IMR-90 (cell line): ENCODE measurements at regions not wholly inside any gene's neighbourhood (a gene's known extent, or its start where the extent isn't known, plus 50 kb on each side); places are given as distances from the start of the nearest gene placed in this dataset.
"Not testable (repeated sequence)": the region's sequence is repeated elsewhere in the genome, so short reads cannot be mapped to it uniquely, and the experiment has no call there.

Source experiments
- ATAC-seq: fragments of 200-7000 bp; cut with Tn5 transposase; 2 replicates; pipeline ENCODE4 v1.9.1; 2020; ENCODE audit warnings: low read depth, mild to moderate bottlenecking, moderate library complexity
- BruUV-seq: library from RNA; stranded (reverse); fragments of 400-500 nt; replicated peaks from 2 replicates; lab custom pipeline; 2021; lab: Mats Ljungman, UMichigan
- CTCF ChIA-PET: fragments of 300-600 bp; formaldehyde crosslinking; extraction: SDS; loops from one replicate; lab custom pipeline; 2021; ENCODE audit warnings: antibody characterized with exemption; lab: Yijun Ruan, JAX
- POLR2A ChIA-PET: fragments of 300-600 bp; sonication (Branson Sonifier 250); formaldehyde crosslinking; loops from one replicate; lab custom pipeline; 2022; ENCODE audit warnings: antibody characterized with exemption; ENCODE audit not compliant: unreplicated experiment; lab: Charles Lee
- DNase-seq: peaks from one replicate; pipeline ENCODE4 v3.0.0; 2013
- H2AFZ ChIP-seq: replicated peaks from 2 replicates; pipeline ENCODE3; 2013; ENCODE audit warnings: low read length, mild to moderate bottlenecking; ENCODE audit not compliant: poor library complexity
- H2AK5ac ChIP-seq: 2 replicates; pipeline ENCODE4 v1.6.1; 2013; ENCODE audit warnings: low read depth, low read length, inconsistent platforms
- H2AK9ac ChIP-seq: replicated peaks from 2 replicates; pipeline ENCODE3; 2013; ENCODE audit warnings: mild to moderate bottlenecking, low read depth, low read length, moderate library complexity; ENCODE audit not compliant: poor library complexity
- H2BK120ac ChIP-seq: 2 replicates; pipeline ENCODE4 v1.6.1; 2013; ENCODE audit warnings: low read depth, low read length, inconsistent platforms
- H2BK15ac ChIP-seq: 3 replicates; pipeline ENCODE4 v1.6.1; 2013; ENCODE audit warnings: low read depth, low read length, inconsistent platforms
- H2BK20ac ChIP-seq: 2 replicates; pipeline ENCODE4 v1.6.1; 2013; ENCODE audit warnings: low read depth, mild to moderate bottlenecking, inconsistent platforms, low read length, moderate library complexity
- H2BK5ac ChIP-seq: 2 replicates; pipeline ENCODE4 v1.6.1; 2013; ENCODE audit warnings: mild to moderate bottlenecking, low read depth, low read length, inconsistent platforms; ENCODE audit not compliant: poor library complexity, severe bottlenecking
- H3K14ac ChIP-seq: replicated peaks from 2 replicates; pipeline ENCODE4 v1.6.1; 2013; ENCODE audit warnings: low read depth, low read length, inconsistent platforms
- H3K18ac ChIP-seq: 2 replicates; pipeline ENCODE4 v1.6.1; 2013; ENCODE audit warnings: low read depth, low read length, control low read depth
- H3K23ac ChIP-seq: 2 replicates; pipeline ENCODE4 v1.6.1; 2013; ENCODE audit warnings: low read depth, low read length, inconsistent platforms
- H3K27ac ChIP-seq: 2 replicates; pipeline ENCODE4 v1.5.1; 2013; ENCODE audit warnings: mild to moderate bottlenecking, control low read depth, low read length; ENCODE audit not compliant: insufficient read depth
- H3K27me3 ChIP-seq: 2 replicates; pipeline ENCODE4 v1.6.1; 2013; ENCODE audit warnings: low read length; ENCODE audit not compliant: control insufficient read depth, insufficient read depth
- H3K36me3 ChIP-seq: 2 replicates; pipeline ENCODE4 v1.6.1; 2013; ENCODE audit warnings: low read length, mixed read lengths; ENCODE audit not compliant: control insufficient read depth, insufficient read depth
- H3K4ac ChIP-seq: 2 replicates; pipeline ENCODE4 v1.6.1; 2013; ENCODE audit warnings: low read depth, low read length, inconsistent platforms
- H3K4me1 ChIP-seq: 2 replicates; pipeline ENCODE4 v1.6.1; 2013; ENCODE audit warnings: low read length, mixed read lengths; ENCODE audit not compliant: control insufficient read depth, insufficient read depth
- H3K4me2 ChIP-seq: 2 replicates; pipeline ENCODE4 v1.6.1; 2013; ENCODE audit warnings: low read depth, mild to moderate bottlenecking, control low read depth, low read length, moderate library complexity
- H3K4me3 ChIP-seq: 2 replicates; pipeline ENCODE4 v1.5.1; 2013; ENCODE audit warnings: low read depth, mild to moderate bottlenecking, control low read depth, low read length, moderate library complexity; ENCODE audit not compliant: insufficient read depth
- H3K56ac ChIP-seq: 2 replicates; pipeline ENCODE4 v1.6.1; 2013; ENCODE audit warnings: low read length, inconsistent platforms; ENCODE audit not compliant: insufficient read depth; ENCODE audit errors: extremely low read depth
- H3K79me1 ChIP-seq, 2 experiments: 2 replicates each; pipeline ENCODE4 v1.6.1; 2013; ENCODE audit warnings: low read length in 2 of 2, inconsistent platforms in 1 of 2, low read depth in 1 of 2
- H3K9ac ChIP-seq: 2 replicates; pipeline ENCODE4 v1.6.1; 2013; ENCODE audit warnings: low read depth, low read length, control low read depth
- H3K9me1 ChIP-seq: 2 replicates; pipeline ENCODE4 v1.6.1; 2013; ENCODE audit warnings: low read length, inconsistent platforms; ENCODE audit not compliant: insufficient read depth
- H3K9me3 ChIP-seq: 2 replicates; pipeline ENCODE4 v1.6.1; 2013; ENCODE audit warnings: low read length; ENCODE audit not compliant: control insufficient read depth, insufficient read depth
- H4K20me1 ChIP-seq: 2 replicates; pipeline ENCODE4 v1.6.1; 2013; ENCODE audit warnings: low read length, inconsistent platforms; ENCODE audit not compliant: insufficient read depth
- H4K5ac ChIP-seq: 2 replicates; pipeline ENCODE4 v1.6.1; 2013; ENCODE audit warnings: mild to moderate bottlenecking, low read depth, low read length, control low read depth
- H4K8ac ChIP-seq, 2 experiments: 2 replicates each; pipeline ENCODE4 v1.6.1; 2013; ENCODE audit warnings: low read depth in 2 of 2, low read length in 2 of 2, control low read depth in 1 of 2, inconsistent platforms in 1 of 2
- H4K91ac ChIP-seq: 2 replicates; pipeline ENCODE4 v1.6.1; 2013; ENCODE audit warnings: low read depth, low read length, inconsistent platforms; ENCODE audit not compliant: insufficient read depth
- WGBS, 2 experiments: methylation state at CpG; one replicate each; pipeline versions ENCODE4 v1.1.5 to v1.1.7; 2013; ENCODE audit warnings: missing lambda C conversion rate in 2 of 2; ENCODE audit not compliant: insufficient read length in 1 of 2; ENCODE audit errors: extremely low coverage in 2 of 2; 5-methylcytosine and 5-hydroxymethylcytosine counted together
- dilution Hi-C: fragments of 300-500 bp; cut with HindIII; formaldehyde crosslinking; loops from one replicate; pipeline ENCODE4 v1.14.3; 2018; ENCODE audit warnings: low sequenced_read_pairs; ENCODE audit not compliant: unreplicated experiment
- in situ Hi-C: fragments of 300-500 bp; cut with MboI; formaldehyde crosslinking; loops from 3 replicates; pipeline ENCODE4 v1.14.3; 2019; ENCODE audit warnings: low sequenced_read_pairs, inconsistent platforms, mixed read lengths
- intact Hi-C: fragments of 100-400 bp; cut with micrococcal nuclease; formaldehyde crosslinking; loops from 2 replicates; pipeline ENCODE4 v1.10.0; 2022

GRCh38 chr5:30345539-30346345 is 847.7 kb upstream of the CDH6 start:
- BruUV-seq, H2BK15ac ChIP-seq, H2BK5ac ChIP-seq, H4K20me1 ChIP-seq, H3K36me3 ChIP-seq, H3K56ac ChIP-seq, H3K23ac ChIP-seq, H3K4me3 ChIP-seq, H2AK9ac ChIP-seq, ATAC-seq, H2AFZ ChIP-seq, DNase-seq, H4K91ac ChIP-seq, H3K14ac ChIP-seq, H3K9ac ChIP-seq, in situ Hi-C loops, intact Hi-C loops, H3K4me1 ChIP-seq, H3K27me3 ChIP-seq, H3K18ac ChIP-seq, dilution Hi-C loops, H3K4ac ChIP-seq, H3K9me1 ChIP-seq, H3K9me3 ChIP-seq, H2BK20ac ChIP-seq, H4K5ac ChIP-seq, CTCF ChIA-PET, H4K8ac ChIP-seq, H2AK5ac ChIP-seq, H3K79me1 ChIP-seq, H3K27ac ChIP-seq, H2BK120ac ChIP-seq, POLR2A ChIA-PET, H3K4me2 ChIP-seq: not testable (repeated sequence)
- WGBS, 2 experiments = 73% methylated on average over 16 of the region's 50 CpGs; no CpG with 5 or more reads in 1 of the 2 experiments
